GM12873 (cell line): ENCODE measurements at regions not wholly inside any gene's neighbourhood (a gene's known extent, or its start where the extent isn't known, plus 50 kb on each side); places are given as distances from the start of the nearest gene placed in this dataset.

ENCODE experiments used
- TF ChIP-seq, protein P1 (sequence below): IDR thresholded peaks from 2 replicates; pipeline ENCODE4 v1.5.1; 2012; ENCODE audit warnings: low read depth, mild to moderate bottlenecking, moderate library complexity, low read length, control low read depth; ENCODE audit not compliant: insufficient read depth; ENCODE audit errors: missing control alignments

DNA sequence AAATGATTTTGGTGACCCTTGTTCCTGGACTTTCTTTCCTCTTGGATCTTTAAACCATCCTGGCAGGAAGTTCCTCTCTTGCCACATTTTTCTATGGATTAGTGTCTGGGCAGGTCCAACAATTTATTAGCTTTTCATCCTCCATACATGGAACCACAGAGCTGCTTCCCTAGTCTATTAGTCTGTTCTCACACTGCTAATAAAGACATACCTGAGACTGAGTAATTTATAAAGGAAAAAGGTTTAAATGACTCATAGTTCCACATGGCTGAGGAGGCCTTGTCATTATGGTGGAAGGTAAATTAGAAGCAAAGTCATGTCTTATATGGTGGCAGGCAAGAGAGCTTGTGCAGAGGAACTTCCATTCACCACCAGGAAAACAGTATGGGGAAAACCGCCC, 122.9 kb downstream of the DDX1 start:
- TF ChIP-seq, protein P1, sequence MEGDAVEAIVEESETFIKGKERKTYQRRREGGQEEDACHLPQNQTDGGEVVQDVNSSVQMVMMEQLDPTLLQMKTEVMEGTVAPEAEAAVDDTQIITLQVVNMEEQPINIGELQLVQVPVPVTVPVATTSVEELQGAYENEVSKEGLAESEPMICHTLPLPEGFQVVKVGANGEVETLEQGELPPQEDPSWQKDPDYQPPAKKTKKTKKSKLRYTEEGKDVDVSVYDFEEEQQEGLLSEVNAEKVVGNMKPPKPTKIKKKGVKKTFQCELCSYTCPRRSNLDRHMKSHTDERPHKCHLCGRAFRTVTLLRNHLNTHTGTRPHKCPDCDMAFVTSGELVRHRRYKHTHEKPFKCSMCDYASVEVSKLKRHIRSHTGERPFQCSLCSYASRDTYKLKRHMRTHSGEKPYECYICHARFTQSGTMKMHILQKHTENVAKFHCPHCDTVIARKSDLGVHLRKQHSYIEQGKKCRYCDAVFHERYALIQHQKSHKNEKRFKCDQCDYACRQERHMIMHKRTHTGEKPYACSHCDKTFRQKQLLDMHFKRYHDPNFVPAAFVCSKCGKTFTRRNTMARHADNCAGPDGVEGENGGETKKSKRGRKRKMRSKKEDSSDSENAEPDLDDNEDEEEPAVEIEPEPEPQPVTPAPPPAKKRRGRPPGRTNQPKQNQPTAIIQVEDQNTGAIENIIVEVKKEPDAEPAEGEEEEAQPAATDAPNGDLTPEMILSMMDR, result no peak

DNA sequence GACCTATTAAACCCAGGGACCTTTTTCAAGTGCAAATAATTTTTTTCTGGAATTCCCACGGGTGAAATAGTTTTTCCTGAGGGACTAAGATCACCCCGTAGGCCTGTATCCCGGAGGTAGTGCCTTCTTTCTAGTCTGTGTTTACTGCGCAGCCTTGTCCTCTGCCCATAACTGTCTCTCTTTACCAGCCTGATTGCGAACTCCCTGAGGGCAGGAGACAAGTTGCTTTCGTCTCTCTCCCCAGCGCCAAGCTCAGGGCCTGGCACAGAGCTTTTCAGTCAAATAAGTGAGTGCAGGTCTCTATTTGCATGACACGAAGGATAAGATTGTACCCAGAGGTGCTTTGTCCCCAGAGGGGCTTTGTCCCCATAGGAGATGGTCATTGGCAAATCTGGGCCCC, 123.9 kb downstream of the DDX1 start:
- TF ChIP-seq, protein P1, result no peak

DNA sequence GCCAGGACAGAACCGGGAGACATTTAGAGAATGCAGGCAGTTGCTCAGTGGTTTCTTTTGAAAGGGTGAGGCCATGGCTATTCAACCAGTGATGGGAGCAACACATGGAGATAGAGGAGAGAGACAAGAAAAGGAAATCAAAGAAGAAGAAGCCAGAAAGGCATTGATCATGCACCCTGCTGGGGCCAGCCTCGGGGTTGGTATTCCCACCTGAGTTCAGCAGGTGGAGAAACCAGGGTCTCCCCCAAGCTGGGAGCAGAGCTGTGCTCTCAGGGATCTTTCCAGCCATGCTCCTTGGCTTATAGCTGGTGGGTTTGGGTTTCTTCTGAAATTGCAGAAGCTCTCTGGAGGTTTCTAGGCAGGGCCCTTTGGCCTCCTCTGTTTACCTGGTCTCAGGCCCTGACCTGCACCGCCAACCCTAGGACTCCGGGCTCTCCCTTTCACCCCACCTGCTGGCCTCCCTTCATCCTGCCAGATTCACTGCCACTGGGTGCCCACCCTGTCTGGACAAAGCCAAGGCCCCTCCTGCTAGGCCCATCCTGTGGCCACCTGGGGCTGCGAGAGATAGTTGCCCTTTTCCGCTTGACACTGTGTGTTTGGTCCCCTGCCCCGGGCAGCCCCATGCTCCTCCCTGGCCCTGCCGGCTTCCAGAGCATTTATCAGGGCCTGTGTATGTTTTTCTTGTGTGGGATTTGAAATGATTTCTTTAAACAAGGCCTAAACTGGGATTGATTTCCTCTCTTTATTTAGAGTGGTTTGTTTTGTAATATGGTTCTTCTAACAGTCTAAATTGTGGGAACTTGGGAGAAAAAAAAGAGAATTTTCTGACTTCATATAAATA, 126.7 kb downstream of the DDX1 start:
- TF ChIP-seq, protein P1, result no peak

DNA sequence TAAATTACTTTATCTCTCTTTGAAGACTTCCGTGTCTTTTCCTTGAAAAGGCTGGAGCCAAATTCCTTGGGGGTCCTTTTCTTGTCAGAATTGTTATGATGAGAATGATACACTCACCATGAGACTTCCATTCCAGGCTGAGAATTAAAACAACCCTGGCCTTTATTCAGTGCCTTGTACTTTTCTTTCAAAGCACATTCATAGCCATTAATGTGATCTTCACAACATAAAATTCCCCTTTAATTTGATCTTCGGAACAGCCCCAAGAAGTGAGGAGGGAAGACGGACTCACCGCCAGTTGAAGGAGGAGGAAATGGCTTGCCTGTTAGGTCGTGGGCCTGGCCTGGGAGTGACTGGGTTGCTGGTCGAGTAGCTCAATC, 127.3 kb downstream of the DDX1 start:
- TF ChIP-seq, protein P1, result no peak

DNA sequence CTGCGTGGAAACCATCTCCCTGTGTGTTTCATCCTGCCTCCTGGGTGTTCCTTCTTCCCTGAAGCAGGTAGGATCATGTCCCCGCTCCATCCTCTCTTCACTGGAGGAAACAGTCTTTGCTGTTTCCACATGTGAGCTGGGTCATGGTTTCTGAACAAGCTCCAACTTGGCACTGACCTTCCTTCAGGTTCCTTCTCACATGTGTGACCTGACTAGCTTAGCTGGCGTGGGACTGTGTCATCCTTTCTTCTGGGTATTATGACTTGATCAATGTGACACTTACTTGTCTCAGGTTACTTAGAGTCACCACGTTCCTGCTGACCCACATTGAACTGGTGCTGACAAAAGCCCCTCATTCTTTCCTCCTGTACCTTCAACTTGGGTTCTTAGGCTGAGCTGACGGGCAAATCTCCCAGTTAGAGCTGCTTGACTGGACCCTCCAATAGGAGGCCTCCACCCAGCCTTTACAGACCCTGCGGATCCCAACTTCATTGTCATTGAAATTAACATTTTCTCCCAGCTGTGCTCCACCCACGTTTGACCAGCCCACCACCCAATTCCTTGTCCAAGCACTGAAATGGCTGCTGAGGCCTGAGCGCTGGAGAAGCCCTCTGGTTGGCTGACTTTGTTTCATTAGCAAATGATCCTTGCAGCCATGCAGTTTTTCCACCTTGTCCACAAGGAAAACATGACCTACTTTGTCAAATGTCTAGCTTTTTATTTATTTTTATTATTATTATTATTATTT, 128.1 kb downstream of the DDX1 start:
- TF ChIP-seq, protein P1, result no peak

DNA sequence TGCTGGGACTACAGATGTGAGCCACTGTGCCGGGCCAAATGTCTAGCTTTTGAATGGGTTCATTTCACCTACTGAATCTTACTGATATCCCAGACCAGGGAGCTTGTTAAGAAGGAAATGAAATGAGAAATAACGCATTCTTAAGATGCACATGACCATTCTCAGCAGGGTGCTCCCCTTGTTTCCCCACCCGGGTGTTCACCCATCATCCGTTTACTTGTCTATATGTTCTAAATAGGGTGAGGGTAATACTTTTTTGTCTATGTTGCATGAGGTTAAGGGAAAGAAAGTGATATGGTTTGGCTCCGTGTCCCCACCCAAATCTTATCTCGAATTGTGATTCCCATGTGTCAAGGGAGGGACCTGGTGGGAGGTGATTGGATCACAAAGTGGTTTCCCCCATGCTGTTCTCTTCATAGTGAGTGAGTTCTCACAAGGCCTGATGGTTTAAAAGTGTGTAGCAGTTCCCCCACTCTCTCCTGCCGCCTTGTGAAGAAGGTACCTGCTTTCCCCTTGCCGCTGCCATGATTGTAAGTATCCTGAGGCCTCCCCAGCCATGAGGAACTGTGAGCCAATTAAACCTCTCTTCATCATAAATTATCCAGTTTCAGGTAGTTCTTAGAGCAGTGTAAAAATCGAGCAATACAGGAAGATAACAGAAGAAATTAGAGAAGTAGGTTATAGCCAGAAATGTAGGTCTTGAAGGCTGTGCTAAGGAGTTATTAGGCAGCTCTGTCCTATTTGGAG, 129.1 kb downstream of the DDX1 start:
- TF ChIP-seq, protein P1, result no peak
